GM12864 (cell line): ENCODE measurements at regions not wholly inside any gene's neighbourhood (a gene's known extent, or its start where the extent isn't known, plus 50 kb on each side); places are given as distances from the start of the nearest gene placed in this dataset.

Experiments
- DNase-seq: peaks from one replicate; pipeline ENCODE4 v3.0.0-alpha.2; 2011; ENCODE audit warnings: low read depth
- H3K4me3 ChIP-seq: 2 replicates; pipeline ENCODE4 v1.5.1; 2011; ENCODE audit warnings: mild to moderate bottlenecking, low read depth, low read length, control low read depth
- TF ChIP-seq, protein P1 (sequence below): IDR thresholded peaks from 2 replicates; pipeline ENCODE4 v1.5.1; 2011; ENCODE audit warnings: low read depth, mild to moderate bottlenecking, moderate library complexity, low read length, control low read depth, inconsistent platforms; ENCODE audit errors: missing control alignments

DNA sequence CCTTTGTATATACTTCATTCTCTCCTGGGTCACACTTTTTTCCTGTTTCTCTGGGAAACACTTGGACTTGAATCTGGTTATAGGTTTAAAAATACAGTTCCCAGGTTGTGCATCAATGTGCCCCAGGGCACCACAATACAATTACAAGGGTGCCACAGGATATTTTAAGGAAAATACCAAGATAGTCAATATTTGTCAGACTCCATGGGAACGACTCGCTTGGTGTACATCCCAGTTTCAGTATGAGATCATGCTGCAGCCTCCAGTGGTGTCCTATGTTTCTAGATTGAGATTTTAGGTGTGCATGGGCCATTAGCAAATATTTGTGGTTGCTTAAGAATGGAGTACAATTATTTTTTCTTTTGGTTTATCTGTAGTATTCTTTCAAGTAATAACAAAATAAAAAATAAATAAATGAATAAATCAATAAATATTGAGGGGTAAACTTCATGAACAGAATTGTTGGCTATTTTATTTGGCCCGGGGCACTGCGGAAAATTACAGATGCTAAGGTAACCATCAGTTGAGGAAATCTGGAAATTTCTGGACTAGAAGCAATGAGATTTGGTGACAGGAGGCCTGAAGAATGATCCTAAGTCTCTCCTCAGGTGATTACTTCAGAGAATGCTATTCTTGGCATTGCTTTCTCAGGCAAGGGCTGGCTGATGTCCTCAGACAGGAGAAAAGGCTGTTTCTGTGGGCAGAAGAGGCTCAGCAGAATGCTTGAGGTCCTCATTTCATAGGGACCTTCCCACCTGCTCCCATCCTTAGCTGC, 649.3 kb upstream of the SOX11 start:
- TF ChIP-seq, protein P1, sequence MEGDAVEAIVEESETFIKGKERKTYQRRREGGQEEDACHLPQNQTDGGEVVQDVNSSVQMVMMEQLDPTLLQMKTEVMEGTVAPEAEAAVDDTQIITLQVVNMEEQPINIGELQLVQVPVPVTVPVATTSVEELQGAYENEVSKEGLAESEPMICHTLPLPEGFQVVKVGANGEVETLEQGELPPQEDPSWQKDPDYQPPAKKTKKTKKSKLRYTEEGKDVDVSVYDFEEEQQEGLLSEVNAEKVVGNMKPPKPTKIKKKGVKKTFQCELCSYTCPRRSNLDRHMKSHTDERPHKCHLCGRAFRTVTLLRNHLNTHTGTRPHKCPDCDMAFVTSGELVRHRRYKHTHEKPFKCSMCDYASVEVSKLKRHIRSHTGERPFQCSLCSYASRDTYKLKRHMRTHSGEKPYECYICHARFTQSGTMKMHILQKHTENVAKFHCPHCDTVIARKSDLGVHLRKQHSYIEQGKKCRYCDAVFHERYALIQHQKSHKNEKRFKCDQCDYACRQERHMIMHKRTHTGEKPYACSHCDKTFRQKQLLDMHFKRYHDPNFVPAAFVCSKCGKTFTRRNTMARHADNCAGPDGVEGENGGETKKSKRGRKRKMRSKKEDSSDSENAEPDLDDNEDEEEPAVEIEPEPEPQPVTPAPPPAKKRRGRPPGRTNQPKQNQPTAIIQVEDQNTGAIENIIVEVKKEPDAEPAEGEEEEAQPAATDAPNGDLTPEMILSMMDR = no peak
- no peak overlapping the region for H3K4me3 ChIP-seq
- DNase-seq = no peak

DNA sequence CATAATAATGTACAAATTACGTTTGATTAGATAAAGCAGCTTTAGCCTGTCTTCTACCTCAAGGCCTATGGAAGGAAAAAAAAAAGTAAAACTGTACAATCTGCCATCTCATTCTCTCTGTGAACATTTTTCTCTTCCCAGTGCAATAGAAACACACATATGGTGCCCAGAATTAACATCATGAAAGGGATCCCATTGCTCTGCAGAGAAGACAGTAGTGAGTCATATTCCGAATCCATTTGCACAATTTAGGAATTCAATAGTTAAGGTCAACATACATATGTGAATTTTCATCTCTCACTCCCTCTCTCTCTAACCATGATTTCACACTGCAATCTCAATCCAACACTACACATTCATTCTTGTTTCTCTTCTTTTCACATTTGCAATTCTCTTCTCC, 640.9 kb upstream of the SOX11 start:
- H3K4me3 ChIP-seq = no peak overlapping the region
- DNase-seq = no peak
- TF ChIP-seq, protein P1 = no peak

DNA sequence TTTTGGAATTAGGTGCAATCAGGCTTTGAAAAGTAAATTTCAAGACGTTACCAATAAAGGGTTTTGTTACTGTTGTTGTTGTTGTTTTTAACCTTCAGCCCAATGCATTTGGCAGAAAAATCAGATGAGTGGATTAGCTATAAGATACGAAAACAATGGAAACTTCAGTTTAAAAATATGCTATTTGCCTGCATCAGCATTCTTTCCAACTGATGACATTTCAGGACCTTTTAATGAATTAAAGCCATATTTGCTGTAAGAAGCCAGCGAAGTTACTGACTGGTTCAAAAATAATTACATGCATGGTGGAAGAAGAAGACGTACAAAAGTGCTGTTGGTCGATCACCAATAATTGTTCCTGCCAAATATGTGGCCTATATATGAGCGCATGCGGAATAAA, 639.3 kb upstream of the SOX11 start:
- DNase-seq = no peak
- H3K4me3 ChIP-seq = no peak overlapping the region
- TF ChIP-seq, protein P1 = no peak

DNA sequence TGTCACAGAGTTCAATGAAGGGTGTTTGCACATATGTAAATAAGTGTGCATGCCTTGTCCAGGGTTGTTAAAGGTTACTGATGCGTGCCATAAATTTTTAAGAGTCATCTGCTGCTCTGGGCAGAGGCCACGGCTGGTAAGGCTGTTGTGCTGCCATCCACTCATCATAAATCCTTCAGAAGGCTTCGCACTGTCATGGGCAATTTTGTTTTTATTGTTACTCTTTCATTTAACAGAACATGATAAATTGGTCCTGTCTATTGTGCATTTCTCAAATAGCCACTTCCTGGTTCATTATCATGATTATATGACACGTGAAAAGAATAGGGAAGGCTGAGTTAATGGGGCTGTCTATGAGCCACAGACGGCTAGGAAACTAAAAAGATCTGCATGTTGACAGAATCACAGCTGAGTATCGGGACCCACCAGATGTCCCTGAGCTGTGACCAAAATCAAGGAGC, 634.3 kb upstream of the SOX11 start:
- no peak for DNase-seq
- TF ChIP-seq, protein P1 = no peak
- H3K4me3 ChIP-seq = no peak overlapping the region

DNA sequence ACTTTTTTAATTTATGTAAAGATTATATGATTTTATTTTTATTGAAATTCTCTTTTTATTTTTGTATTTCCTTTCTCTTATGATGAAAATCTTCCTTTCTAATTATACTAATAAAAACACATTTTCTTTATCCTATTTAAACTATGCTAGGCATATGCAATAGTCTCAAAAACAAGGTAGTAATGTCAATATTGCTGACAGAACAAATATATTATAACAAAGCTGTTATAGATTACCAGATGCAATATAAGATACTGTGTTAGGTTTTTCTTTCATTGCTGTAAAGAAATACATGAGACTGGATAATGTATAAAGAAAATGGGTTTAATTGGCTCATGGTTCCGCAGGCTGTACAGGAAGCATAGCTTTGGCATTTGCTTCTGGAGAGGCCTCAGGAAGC, 631.2 kb upstream of the SOX11 start:
- DNase-seq = no peak
- H3K4me3 ChIP-seq = no peak overlapping the region
- TF ChIP-seq, protein P1 = no peak

DNA sequence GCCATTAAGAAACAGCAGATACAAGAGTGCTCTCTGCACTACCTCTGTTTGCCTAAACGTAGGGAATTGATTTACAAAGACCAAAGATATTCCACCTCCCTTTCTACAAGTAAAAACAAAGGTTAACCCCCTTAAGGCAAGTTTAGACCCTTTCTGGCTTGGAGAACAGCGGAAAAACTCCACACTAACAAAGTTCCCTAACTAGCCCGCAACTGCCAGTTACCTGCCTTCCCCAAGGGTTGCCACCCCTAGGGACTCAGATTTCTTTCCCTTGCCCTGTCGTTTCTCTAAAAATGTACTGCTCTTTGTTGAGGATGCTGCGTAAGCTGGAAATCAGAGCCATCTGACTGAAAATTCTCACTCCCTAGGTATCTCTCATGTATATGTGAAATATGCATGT, 627.5 kb upstream of the SOX11 start:
- TF ChIP-seq, protein P1 = no peak

DNA sequence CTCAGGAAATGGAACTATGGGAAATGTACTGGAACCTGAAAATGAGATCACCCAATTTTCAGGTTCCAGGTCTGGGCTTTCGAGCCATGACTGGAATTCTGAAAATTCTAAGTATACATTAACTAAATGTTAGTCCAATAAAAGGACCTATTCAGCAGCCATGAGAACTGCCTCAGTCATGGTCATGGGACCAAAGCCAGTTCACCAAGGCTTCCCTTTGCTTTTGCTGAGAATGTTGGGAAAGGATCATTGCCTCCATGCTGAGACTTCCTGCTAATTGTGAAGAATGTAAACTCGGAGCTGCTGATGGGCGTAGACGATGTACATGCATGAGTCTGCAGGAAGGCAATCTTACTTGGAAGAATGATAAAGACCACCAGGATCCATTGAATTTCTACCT, 624.4 kb upstream of the SOX11 start:
- DNase-seq = no peak
- TF ChIP-seq, protein P1 = no peak

More for the DNA sequence above, 627.5 kb upstream of the SOX11 start:
- no peak for DNase-seq
- H3K4me3 ChIP-seq = no peak overlapping the region

More for the DNA sequence above, 624.4 kb upstream of the SOX11 start:
- no peak overlapping the region for H3K4me3 ChIP-seq
